Endothelial cell of umbilical vein (primary cell): ENCODE measurements at regions not wholly inside any gene's neighbourhood (a gene's known extent, or its start where the extent isn't known, plus 50 kb on each side); places are given as distances from the start of the nearest gene placed in this dataset.

Experiments used
- BruUV-seq: library from RNA; stranded (reverse); fragments of 400-500 nt; replicated peaks from 2 replicates; lab custom pipeline; 2021; lab: Mats Ljungman, UMichigan
- CTCF ChIA-PET: fragments of 300-600, 350-600 bp; sonication (Branson Sonifier 250); formaldehyde crosslinking; loops from one replicate; lab custom pipeline; 2021; ENCODE audit warnings: antibody characterized with exemption, inconsistent platforms; lab: Charles Lee
- POLR2A ChIA-PET: fragments of 300-600, 350-600 bp; sonication (Branson Sonifier 250); formaldehyde crosslinking; loops from one replicate; lab custom pipeline; 2021; ENCODE audit warnings: antibody characterized with exemption, inconsistent platforms; lab: Charles Lee
- DNase-seq: peaks from one replicate; pipeline ENCODE4 v3.0.0-alpha.2; 2011; ENCODE audit warnings: low read depth, low spot score
- FAIRE-seq: peaks from 2 replicates; lab custom pipeline; 2011; peaks lifted over from hg19 to GRCh38; lab: Jason Lieb, UNC
- H2AFZ ChIP-seq: 2 replicates; pipeline ENCODE4 v1.6.0; 2012; ENCODE audit warnings: low read depth, low read length, control low read depth, inconsistent platforms
- H3K27ac ChIP-seq: 2 replicates; pipeline ENCODE4 v1.5.1; 2011; ENCODE audit warnings: low read depth, mild to moderate bottlenecking, control low read depth, low read length, moderate library complexity; ENCODE audit not compliant: insufficient read depth
- H3K27me3 ChIP-seq, 2 experiments: 2 replicates each; pipeline versions ENCODE4 v1.6.0 to v1.6.1; 2011; ENCODE audit warnings: low read length in 2 of 2, mixed read lengths in 1 of 2; ENCODE audit not compliant: control insufficient read depth in 2 of 2, insufficient read depth in 2 of 2
- H3K36me3 ChIP-seq, 2 experiments: 2 replicates in 1 of 2; 3 replicates in 1 of 2; pipeline ENCODE4 v1.5.1; 2011; ENCODE audit warnings: low read length in 2 of 2, mild to moderate bottlenecking in 1 of 2, moderate library complexity in 1 of 2; ENCODE audit not compliant: control insufficient read depth in 2 of 2, insufficient read depth in 2 of 2; ENCODE audit errors: extremely low read depth in 1 of 2
- H3K4me1 ChIP-seq: 3 replicates; pipeline ENCODE4 v1.5.1; 2011; ENCODE audit warnings: mild to moderate bottlenecking, low read length; ENCODE audit not compliant: control insufficient read depth, insufficient read depth; ENCODE audit errors: extremely low read depth
- H3K4me2 ChIP-seq: 2 replicates; pipeline ENCODE4 v1.6.1; 2011; ENCODE audit warnings: low read length, control low read depth, mixed read lengths; ENCODE audit not compliant: insufficient read depth
- H3K4me3 ChIP-seq, 3 experiments: fragments of 200-600 bp in 1 of 3; sonication (generic), shearing (Covaris generic) in 1 of 3; replicated peaks in 1 of 3; 2 replicates each; pipeline ENCODE4 v1.5.1; 2011 to 2016; ENCODE audit warnings: control low read depth in 3 of 3, low read length in 3 of 3, mild to moderate bottlenecking in 2 of 3, inconsistent platforms in 1 of 3, low read depth in 1 of 3, moderate library complexity in 1 of 3; ENCODE audit not compliant: insufficient read depth in 1 of 3
- H3K79me2 ChIP-seq: 2 replicates; pipeline ENCODE4 v1.6.0; 2012; ENCODE audit warnings: low read length, inconsistent platforms; ENCODE audit not compliant: control insufficient read depth, insufficient read depth
- H3K9ac ChIP-seq: replicated peaks from 2 replicates; pipeline ENCODE3; 2011; ENCODE audit warnings: low read length, control low read depth; ENCODE audit not compliant: insufficient read depth; ENCODE audit errors: extremely low read depth
- H3K9me1 ChIP-seq: replicated peaks from 3 replicates; pipeline ENCODE4 v1.6.0; 2011; ENCODE audit warnings: mild to moderate bottlenecking, low read length; ENCODE audit not compliant: control insufficient read depth, insufficient read depth; ENCODE audit errors: extremely low read depth
- H3K9me3 ChIP-seq: replicated peaks from 2 replicates; pipeline ENCODE4 v1.5.1; 2012; ENCODE audit warnings: low read length, inconsistent platforms; ENCODE audit not compliant: control insufficient read depth, insufficient read depth
- H4K20me1 ChIP-seq: replicated peaks from 2 replicates; pipeline ENCODE3; 2011; ENCODE audit warnings: mild to moderate bottlenecking, low read length; ENCODE audit not compliant: control insufficient read depth, insufficient read depth; ENCODE audit errors: extremely low read depth
- CTCF ChIP-seq, 2 donors: IDR thresholded peaks; 1 replicate in 1 of 2; 2 replicates in 1 of 2; pipeline ENCODE4 v1.5.1; 2011; ENCODE audit warnings: low read length in 2 of 2, mild to moderate bottlenecking in 2 of 2, moderate library complexity in 2 of 2, control low read depth in 1 of 2, inconsistent platforms in 1 of 2, low read depth in 1 of 2; ENCODE audit not compliant: insufficient read depth in 1 of 2; ENCODE audit errors: extremely low read depth in 1 of 2
- EZH2 ChIP-seq: IDR thresholded peaks from 2 replicates; pipeline ENCODE4 v1.6.1; 2012; ENCODE audit warnings: borderline replicate concordance, low read depth, mild to moderate bottlenecking, moderate library complexity, low read length, inconsistent platforms; ENCODE audit not compliant: severe bottlenecking
- FOS ChIP-seq: IDR thresholded peaks from 2 replicates; pipeline ENCODE4 v1.6.1; 2011; ENCODE audit warnings: mild to moderate bottlenecking, low read length, moderate library complexity, borderline replicate concordance; ENCODE audit not compliant: insufficient read depth
- GATA2 ChIP-seq: IDR thresholded peaks from 2 replicates; pipeline ENCODE4 v1.7.0; 2011; ENCODE audit warnings: low read depth, mild to moderate bottlenecking, moderate library complexity, mixed read lengths, low read length; ENCODE audit not compliant: insufficient read length, insufficient read depth
- JUN ChIP-seq: IDR thresholded peaks from 2 replicates; pipeline ENCODE4 v1.6.1; 2011; ENCODE audit warnings: borderline replicate concordance, low read depth; ENCODE audit not compliant: insufficient read length, insufficient read depth
- MAX ChIP-seq: IDR thresholded peaks from 2 replicates; pipeline ENCODE4 v1.6.1; 2011; ENCODE audit not compliant: insufficient read depth, insufficient read length
- MYC ChIP-seq: IDR thresholded peaks from one replicate; pipeline ENCODE4 v1.6.1; 2011; ENCODE audit warnings: mild to moderate bottlenecking, low read depth, low read length
- POLR2A ChIP-seq: IDR thresholded peaks from 2 replicates; pipeline ENCODE4 v1.6.1; 2012; ENCODE audit warnings: low read depth, mild to moderate bottlenecking, control low read depth, low read length
- POLR2AphosphoS5 ChIP-seq: IDR thresholded peaks from 2 replicates; pipeline ENCODE4 v1.6.1; 2012; ENCODE audit warnings: low read depth, mild to moderate bottlenecking, control low read depth, low read length, moderate library complexity; ENCODE audit not compliant: insufficient read depth
- dilution Hi-C: fragments of 300-500 bp; cut with MboI; formaldehyde crosslinking; loops from one replicate; pipeline ENCODE4 v1.15.0; 2019; ENCODE audit warnings: low sequenced_read_pairs; ENCODE audit not compliant: extremely low pct_ligation_motif_present
- intact Hi-C: fragments of 100-400 bp; cut with micrococcal nuclease; formaldehyde crosslinking; loops from one replicate; pipeline ENCODE4 v1.10.0; 2022

- Histone ChIP-seq H3K36me3 (no peaks in the 10 kb centered on the region), H4K20me1 (no peaks in the 10 kb centered on the region), H3K9ac (no peak overlapping the region), H3K27me3 (no peaks in the 10 kb centered on the region), H3K4me2 (no peak overlapping the region), H3K79me2 (no peaks in the 10 kb centered on the region), H3K9me1 (no peaks in the 10 kb centered on the region), H3K4me3 (no peak overlapping the region), H3K4me1 (no peaks in the 10 kb centered on the region), H2AFZ (no peak overlapping the region), H3K27ac (no peak overlapping the region), H3K9me3 (no peaks in the 10 kb centered on the region)
- no peak for TF ChIP-seq JUN
- TF ChIP-seq POLR2AphosphoS5 = no peak
- TF ChIP-seq POLR2A = no peak
- no peak for TF ChIP-seq EZH2
- TF ChIP-seq FOS = no peak
- TF ChIP-seq MAX = no peak
- intact Hi-C loops (no loop called here), dilution Hi-C loops (no loop called here)
- no peak for DNase-seq
- ChIA-PET POLR2A (no interaction called here), CTCF (no interaction called here)
- no TSS peak for BruUV-seq
- no peak for FAIRE-seq
Observed at GRCh38 chr7:10268034-10268433, 705.6 kb upstream of the PHF14 start.

- H2AFZ ChIP-seq = no peak overlapping the region
- no peaks in the 10 kb centered on the region for H4K20me1 ChIP-seq
- ChIA-PET POLR2A (no interaction called here), CTCF (no interaction called here)
- TF ChIP-seq POLR2A (no peak), FOS (no peak), CTCF (IDR thresholded peaks at IDR 0.05; ENCODE audit: extremely low read depth in 1 of 2, insufficient read depth in 1 of 2, low read depth in 1 of 2, low read length in 2 of 2) (no peak), GATA2 (no peak), JUN (no peak), POLR2AphosphoS5 (no peak), MYC (no peak), MAX (no peak), EZH2 (no peak)
- H3K4me1 ChIP-seq = no peaks in the 10 kb centered on the region
- H3K9me3 ChIP-seq = no peaks in the 10 kb centered on the region
- H3K36me3 ChIP-seq = no peaks in the 10 kb centered on the region
- no peak overlapping the region for H3K4me2 ChIP-seq
- no peak for DNase-seq
- H3K9ac ChIP-seq = no peak overlapping the region
- no peaks in the 10 kb centered on the region for H3K79me2 ChIP-seq
- no peak for FAIRE-seq
- no TSS peak for BruUV-seq
- no peak overlapping the region for H3K4me3 ChIP-seq
- no peak overlapping the region for H3K27ac ChIP-seq
- intact Hi-C loops (no loop called here), dilution Hi-C loops (no loop called here)
- H3K9me1 ChIP-seq = no peaks in the 10 kb centered on the region
- H3K27me3 ChIP-seq = no peaks in the 10 kb centered on the region
Observed at GRCh38 chr7:10282909-10283308, 690.8 kb upstream of the PHF14 start.
